NCI-H187 (cell line): ENCODE measurements at regions not wholly inside any gene's neighbourhood (a gene's known extent, or its start where the extent isn't known, plus 50 kb on each side); places are given as distances from the start of the nearest gene placed in this dataset.
"Not testable (repeated sequence)": the region's sequence is repeated elsewhere in the genome, so short reads cannot be mapped to it uniquely, and the experiment has no call there.

Source experiments
- DNase-seq, 2 experiments: peaks; one replicate each; lab custom pipeline; 2025; lab: John Stamatoyannopoulos, UW

GRCh38 chr6:112934433-112935327 lies 587.5 kb downstream of the RFPL4B start:
- no peak for DNase-seq

GRCh38 chr6:112935402-112936078 lies 588.4 kb downstream of the RFPL4B start:
- no peak for DNase-seq

GRCh38 chr6:112936079-112936472 lies 588.9 kb downstream of the RFPL4B start:
- no peak for DNase-seq

- DNase-seq, result no peak
These were observed 589.4 kb downstream of the RFPL4B start for GRCh38 chr6:112936504-112936903.

GRCh38 chr6:112937690-112938089 lies 590.6 kb downstream of the RFPL4B start:
- not testable (repeated sequence) for DNase-seq

GRCh38 chr6:112938650-112939049 lies 591.5 kb downstream of the RFPL4B start:
- DNase-seq, result no peak

GRCh38 chr6:112939563-112939962 lies 592.4 kb downstream of the RFPL4B start:
- DNase-seq, result no peak

- no peak for DNase-seq
These were observed 594.5 kb downstream of the RFPL4B start for GRCh38 chr6:112941613-112942012.

GRCh38 chr6:112946051-112946450 lies 598.9 kb downstream of the RFPL4B start:
- no peak for DNase-seq

- no peak for DNase-seq
These were observed 600.4 kb downstream of the RFPL4B start for GRCh38 chr6:112947507-112947906.

- DNase-seq, result no peak
These were observed 604.7 kb downstream of the RFPL4B start for GRCh38 chr6:112951829-112952228.

GRCh38 chr6:112955743-112956142 lies 608.6 kb downstream of the RFPL4B start:
- not testable (repeated sequence) for DNase-seq

- DNase-seq, result no peak
These were observed 609.8 kb downstream of the RFPL4B start for GRCh38 chr6:112956696-112957535.

- no peak for DNase-seq
These were observed 610.4 kb downstream of the RFPL4B start for GRCh38 chr6:112957536-112957916.

- not testable (repeated sequence) for DNase-seq
These were observed 613.0 kb downstream of the RFPL4B start for GRCh38 chr6:112960130-112960529.

GRCh38 chr6:112967974-112968373 lies 620.8 kb downstream of the RFPL4B start:
- no peak for DNase-seq

- DNase-seq, result no peak
These were observed 624.5 kb downstream of the RFPL4B start for GRCh38 chr6:112971651-112972050.

- DNase-seq, result not testable (repeated sequence)
These were observed 627.8 kb downstream of the RFPL4B start for GRCh38 chr6:112974931-112975330.

GRCh38 chr6:112976579-112976978 lies 629.4 kb downstream of the RFPL4B start:
- DNase-seq, result not testable (repeated sequence)

GRCh38 chr6:112979830-112980229 lies 632.7 kb downstream of the RFPL4B start:
- no peak for DNase-seq

- DNase-seq, result no peak
These were observed 633.5 kb downstream of the RFPL4B start for GRCh38 chr6:112980676-112981075.

- no peak for DNase-seq
These were observed 636.7 kb downstream of the RFPL4B start for GRCh38 chr6:112983713-112984261.
